Neural cell (in vitro differentiated cells): ENCODE measurements at regions not wholly inside any gene's neighbourhood (a gene's known extent, or its start where the extent isn't known, plus 50 kb on each side); places are given as distances from the start of the nearest gene placed in this dataset.

Experiments used
- H2AFZ ChIP-seq: fragments of 200-600, 300-800 bp; sonication (generic), shearing (Covaris generic); 2 replicates; pipeline ENCODE4 v1.6.0; 2014; ENCODE audit warnings: low read depth, mild to moderate bottlenecking, antibody characterized with exemption, low read length, moderate library complexity
- H3F3A ChIP-seq: fragments of 200-600 bp; shearing (Covaris generic); 2 replicates; pipeline ENCODE4 v1.6.1; 2016; ENCODE audit warnings: mild to moderate bottlenecking, moderate library complexity, mixed read lengths, antibody characterized with exemption, low read length; ENCODE audit not compliant: insufficient read depth, poor library complexity, severe bottlenecking
- H3K27ac ChIP-seq: fragments of 200-600, 300-800 bp; sonication (generic), shearing (Covaris generic); 2 replicates; pipeline ENCODE4 v1.5.1; 2014; ENCODE audit warnings: mild to moderate bottlenecking, low read length, moderate library complexity
- H3K27me3 ChIP-seq: fragments of 300-800, 200-600 bp; sonication (generic), shearing (Covaris generic); 2 replicates; pipeline ENCODE4 v1.6.0; 2014; ENCODE audit warnings: mild to moderate bottlenecking, low read depth, low read length, moderate library complexity; ENCODE audit not compliant: insufficient read depth
- H3K36me3 ChIP-seq: fragments of 300-800, 200-600 bp; sonication (generic), shearing (Covaris generic); 2 replicates; pipeline ENCODE4 v1.5.1; 2014; ENCODE audit warnings: mild to moderate bottlenecking, antibody characterized with exemption, low read length, moderate library complexity; ENCODE audit not compliant: insufficient read depth
- H3K4me2 ChIP-seq: fragments of 300-800, 200-600 bp; sonication (generic), shearing (Covaris generic); 2 replicates; pipeline ENCODE4 v1.6.0; 2014; ENCODE audit warnings: mild to moderate bottlenecking, low read length
- H3K4me3 ChIP-seq: fragments of 300-800, 200-600 bp; sonication (generic), shearing (Covaris generic); 2 replicates; pipeline ENCODE4 v1.5.1; 2014; ENCODE audit warnings: mild to moderate bottlenecking, low read length, moderate library complexity
- H3K79me2 ChIP-seq: fragments of 200-600 bp; shearing (Covaris generic); replicated peaks from 2 replicates; pipeline ENCODE4 v1.6.0; 2014; ENCODE audit warnings: mild to moderate bottlenecking, low read length, moderate library complexity; ENCODE audit not compliant: insufficient read depth
- H3K9ac ChIP-seq: fragments of 300-800, 200-600 bp; sonication (generic), shearing (Covaris generic); 2 replicates; pipeline ENCODE4 v1.6.1; 2016; ENCODE audit warnings: mild to moderate bottlenecking, low read length, mixed read lengths
- H3K9me2 ChIP-seq: fragments of 200-600 bp; shearing (Covaris generic); 2 replicates; pipeline ENCODE4 v1.6.1; 2016; ENCODE audit warnings: mild to moderate bottlenecking, low read length, mixed read lengths; ENCODE audit not compliant: insufficient read depth
- H3K9me3 ChIP-seq: fragments of 200-600, 300-800 bp; sonication (generic), shearing (Covaris generic); 2 replicates; pipeline ENCODE4 v1.6.1; 2016; ENCODE audit warnings: mild to moderate bottlenecking, mixed run types, low read length, moderate library complexity, mixed read lengths
- H4K20me1 ChIP-seq: fragments of 200-600 bp; shearing (Covaris generic); 2 replicates; pipeline ENCODE4 v1.6.1; 2016; ENCODE audit warnings: mild to moderate bottlenecking, mixed run types; ENCODE audit not compliant: insufficient read depth
- EP300 ChIP-seq: fragments of 450-650 bp; conservative IDR thresholded peaks from 2 replicates; pipeline ENCODE4 v1.6.1; 2014; ENCODE audit warnings: antibody characterized with exemption, mild to moderate bottlenecking, moderate library complexity; ENCODE audit not compliant: poor library complexity, severe bottlenecking
- EZH2 ChIP-seq: fragments of 200-600, 300-800 bp; shearing (Covaris generic), sonication (generic); IDR thresholded peaks from 2 replicates; pipeline ENCODE4 v1.6.1; 2014; ENCODE audit warnings: antibody characterized with exemption, low read length, borderline replicate concordance, mild to moderate bottlenecking; ENCODE audit not compliant: insufficient read depth, poor library complexity, severe bottlenecking
- MXI1 ChIP-seq: fragments of 450-650 bp; conservative IDR thresholded peaks from 2 replicates; pipeline ENCODE4 v1.6.1; 2014; ENCODE audit warnings: antibody characterized with exemption, mild to moderate bottlenecking; ENCODE audit not compliant: poor library complexity, severe bottlenecking
- POLR2AphosphoS5 ChIP-seq: IDR thresholded peaks from 2 replicates; pipeline ENCODE4 v1.6.1; 2012
- RAD21 ChIP-seq: fragments of 450-650 bp; conservative IDR thresholded peaks from 2 replicates; pipeline ENCODE4 v1.6.1; 2014; ENCODE audit warnings: antibody characterized with exemption, mild to moderate bottlenecking, moderate library complexity
- SMC3 ChIP-seq: fragments of 450-650 bp; conservative IDR thresholded peaks from 2 replicates; pipeline ENCODE4 v1.6.1; 2014; ENCODE audit warnings: antibody characterized with exemption, mild to moderate bottlenecking, moderate library complexity; ENCODE audit not compliant: poor library complexity
- TAF1 ChIP-seq: IDR thresholded peaks from 2 replicates; pipeline ENCODE4 v1.6.1; 2012; ENCODE audit warnings: low read depth
- TF ChIP-seq, protein P1 (sequence below): IDR thresholded peaks from 2 replicates; pipeline ENCODE4 v1.6.1; 2012; ENCODE audit warnings: borderline replicate concordance
- TF ChIP-seq, protein P2 (sequence below): fragments of 450-650 bp; IDR thresholded peaks from 2 replicates; pipeline ENCODE4 v1.5.1; 2014; ENCODE audit warnings: antibody characterized with exemption, mild to moderate bottlenecking, moderate library complexity; ENCODE audit not compliant: poor library complexity, severe bottlenecking

DNA sequence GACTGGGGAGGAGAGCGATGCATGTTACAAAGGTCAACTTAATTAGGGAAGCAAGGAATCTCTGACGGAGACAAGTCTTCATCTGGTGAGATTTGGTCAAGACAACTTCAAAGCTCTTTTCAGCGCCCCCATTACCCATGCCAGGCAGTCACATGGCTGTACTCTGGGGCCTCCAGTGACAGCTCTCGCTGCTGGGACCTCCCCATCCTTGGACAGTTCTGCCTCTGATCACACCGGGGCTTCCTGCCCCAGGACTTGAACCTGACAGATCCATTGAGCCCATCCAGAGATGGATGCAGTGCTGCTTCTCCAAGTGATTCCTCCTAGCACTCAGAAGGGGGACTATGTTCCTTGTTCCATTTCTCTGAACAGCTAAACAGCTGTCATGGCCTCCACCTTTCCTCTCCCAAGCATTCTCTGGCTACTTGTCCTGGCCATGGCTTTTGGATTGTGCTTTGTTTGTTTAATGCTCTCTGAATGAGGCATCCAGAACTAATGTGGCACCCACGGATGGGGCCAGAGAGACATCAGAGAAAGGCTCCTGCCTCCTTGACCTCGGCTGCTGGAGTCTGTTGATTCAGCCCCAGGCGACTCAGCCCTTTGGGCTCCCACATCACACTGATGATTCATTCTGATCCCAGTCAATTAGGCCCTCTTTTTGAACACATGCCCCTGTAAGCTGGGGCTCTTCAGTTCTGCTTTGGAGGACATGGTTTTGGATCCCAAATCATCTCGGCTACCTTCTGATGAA, 122.1 kb upstream of the ADAMTS16 start:
- Histone ChIP-seq H3K4me3 (no peak overlapping the region), H3F3A (no peaks in the 10 kb centered on the region), H2AFZ (no peak overlapping the region), H3K27me3 (no peaks in the 10 kb centered on the region), H4K20me1 (no peaks in the 10 kb centered on the region), H3K79me2 (no peaks in the 10 kb centered on the region), H3K36me3 (no peaks in the 10 kb centered on the region), H3K27ac (no peak overlapping the region), H3K4me2 (no peak overlapping the region), H3K9me2 (no peaks in the 10 kb centered on the region), H3K9me3 (no peaks in the 10 kb centered on the region), H3K9ac (no peak overlapping the region)
- no peak for TF ChIP-seq POLR2AphosphoS5
- no peak for TF ChIP-seq RAD21
- TF ChIP-seq, protein P1, sequence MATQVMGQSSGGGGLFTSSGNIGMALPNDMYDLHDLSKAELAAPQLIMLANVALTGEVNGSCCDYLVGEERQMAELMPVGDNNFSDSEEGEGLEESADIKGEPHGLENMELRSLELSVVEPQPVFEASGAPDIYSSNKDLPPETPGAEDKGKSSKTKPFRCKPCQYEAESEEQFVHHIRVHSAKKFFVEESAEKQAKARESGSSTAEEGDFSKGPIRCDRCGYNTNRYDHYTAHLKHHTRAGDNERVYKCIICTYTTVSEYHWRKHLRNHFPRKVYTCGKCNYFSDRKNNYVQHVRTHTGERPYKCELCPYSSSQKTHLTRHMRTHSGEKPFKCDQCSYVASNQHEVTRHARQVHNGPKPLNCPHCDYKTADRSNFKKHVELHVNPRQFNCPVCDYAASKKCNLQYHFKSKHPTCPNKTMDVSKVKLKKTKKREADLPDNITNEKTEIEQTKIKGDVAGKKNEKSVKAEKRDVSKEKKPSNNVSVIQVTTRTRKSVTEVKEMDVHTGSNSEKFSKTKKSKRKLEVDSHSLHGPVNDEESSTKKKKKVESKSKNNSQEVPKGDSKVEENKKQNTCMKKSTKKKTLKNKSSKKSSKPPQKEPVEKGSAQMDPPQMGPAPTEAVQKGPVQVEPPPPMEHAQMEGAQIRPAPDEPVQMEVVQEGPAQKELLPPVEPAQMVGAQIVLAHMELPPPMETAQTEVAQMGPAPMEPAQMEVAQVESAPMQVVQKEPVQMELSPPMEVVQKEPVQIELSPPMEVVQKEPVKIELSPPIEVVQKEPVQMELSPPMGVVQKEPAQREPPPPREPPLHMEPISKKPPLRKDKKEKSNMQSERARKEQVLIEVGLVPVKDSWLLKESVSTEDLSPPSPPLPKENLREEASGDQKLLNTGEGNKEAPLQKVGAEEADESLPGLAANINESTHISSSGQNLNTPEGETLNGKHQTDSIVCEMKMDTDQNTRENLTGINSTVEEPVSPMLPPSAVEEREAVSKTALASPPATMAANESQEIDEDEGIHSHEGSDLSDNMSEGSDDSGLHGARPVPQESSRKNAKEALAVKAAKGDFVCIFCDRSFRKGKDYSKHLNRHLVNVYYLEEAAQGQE = no peak

DNA sequence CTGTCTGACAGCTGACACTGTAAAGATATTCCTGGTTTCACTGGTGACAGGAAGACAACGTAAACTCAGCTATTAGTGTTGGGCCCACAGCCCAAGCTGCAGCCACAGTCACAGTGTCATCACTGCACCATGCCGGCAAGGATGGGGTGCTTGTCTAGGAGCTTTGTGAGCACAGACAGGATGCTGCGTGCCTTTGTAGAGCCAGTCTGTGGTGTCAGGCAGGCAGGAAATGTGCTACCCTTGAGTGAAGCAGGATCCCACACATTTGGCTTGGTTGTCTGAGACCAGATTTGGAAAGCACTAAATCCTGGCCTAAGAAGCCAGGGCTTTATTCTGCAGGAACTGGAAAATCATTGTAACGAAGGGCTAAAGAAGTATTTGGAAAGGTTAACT, 121.6 kb upstream of the ADAMTS16 start:
- Histone ChIP-seq H3K9me2 (no peaks in the 10 kb centered on the region), H3K27ac (no peak overlapping the region), H4K20me1 (no peaks in the 10 kb centered on the region), H3K9ac (no peak overlapping the region), H3K79me2 (no peaks in the 10 kb centered on the region), H3K4me3 (no peak overlapping the region), H3K27me3 (no peaks in the 10 kb centered on the region), H3K36me3 (no peaks in the 10 kb centered on the region), H2AFZ (no peak overlapping the region), H3K9me3 (no peaks in the 10 kb centered on the region), H3K4me2 (no peak overlapping the region), H3F3A (no peaks in the 10 kb centered on the region)
- TF ChIP-seq RAD21 = no peak
- no peak for TF ChIP-seq EP300
- no peak for TF ChIP-seq MXI1
- TF ChIP-seq, protein P2, sequence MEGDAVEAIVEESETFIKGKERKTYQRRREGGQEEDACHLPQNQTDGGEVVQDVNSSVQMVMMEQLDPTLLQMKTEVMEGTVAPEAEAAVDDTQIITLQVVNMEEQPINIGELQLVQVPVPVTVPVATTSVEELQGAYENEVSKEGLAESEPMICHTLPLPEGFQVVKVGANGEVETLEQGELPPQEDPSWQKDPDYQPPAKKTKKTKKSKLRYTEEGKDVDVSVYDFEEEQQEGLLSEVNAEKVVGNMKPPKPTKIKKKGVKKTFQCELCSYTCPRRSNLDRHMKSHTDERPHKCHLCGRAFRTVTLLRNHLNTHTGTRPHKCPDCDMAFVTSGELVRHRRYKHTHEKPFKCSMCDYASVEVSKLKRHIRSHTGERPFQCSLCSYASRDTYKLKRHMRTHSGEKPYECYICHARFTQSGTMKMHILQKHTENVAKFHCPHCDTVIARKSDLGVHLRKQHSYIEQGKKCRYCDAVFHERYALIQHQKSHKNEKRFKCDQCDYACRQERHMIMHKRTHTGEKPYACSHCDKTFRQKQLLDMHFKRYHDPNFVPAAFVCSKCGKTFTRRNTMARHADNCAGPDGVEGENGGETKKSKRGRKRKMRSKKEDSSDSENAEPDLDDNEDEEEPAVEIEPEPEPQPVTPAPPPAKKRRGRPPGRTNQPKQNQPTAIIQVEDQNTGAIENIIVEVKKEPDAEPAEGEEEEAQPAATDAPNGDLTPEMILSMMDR = no peak
- no peak for TF ChIP-seq SMC3
- TF ChIP-seq, protein P1 = no peak
- no peak for TF ChIP-seq TAF1
- no peak for TF ChIP-seq POLR2AphosphoS5
- TF ChIP-seq EZH2 = no peak
